ENCODE measurements at regions not wholly inside any gene's neighbourhood (a gene's known extent, or its start where the extent isn't known, plus 50 kb on each side); places are given as distances from the start of the nearest gene placed in this dataset.
"Not testable (repeated sequence)": the region's sequence is repeated elsewhere in the genome, so short reads cannot be mapped to it uniquely, and the experiment has no call there.

DNA sequence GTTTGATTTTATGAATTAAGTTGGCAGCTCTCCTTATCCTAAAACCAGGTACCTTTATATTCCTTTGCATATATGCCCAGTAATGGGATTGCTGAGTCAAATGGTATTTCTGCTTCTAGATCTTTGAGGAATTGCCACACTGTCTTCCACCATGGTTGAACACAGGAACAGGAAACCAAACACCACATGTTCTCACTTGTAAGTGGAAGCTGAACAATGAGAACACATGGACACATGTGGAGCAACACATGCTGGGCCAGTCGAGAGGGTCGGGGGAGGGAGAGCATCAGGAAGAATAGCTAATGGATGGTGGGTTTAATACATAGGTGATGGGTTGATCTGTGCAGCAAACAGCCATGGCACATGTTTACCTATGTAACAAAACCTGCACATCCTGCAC is 214.6 kb downstream of the BLID start:
- not testable (repeated sequence) for H3K27ac Mint-ChIP-seq; H3K36me3 Mint-ChIP-seq; ATAC-seq (ENCODE audit: low read depth in 2 of 2); H3K4me3 Mint-ChIP-seq; DNase-seq; H3K9me3 Mint-ChIP-seq
- Mint-ChIP-seq H3K27me3 (peaks cover 0 to 18% (median 9%) of the 10 kb centered on the region in 3 donors), H3K4me1 (peaks cover 5 to 21% (median 9%) of the 10 kb centered on the region in 3 donors)

DNA sequence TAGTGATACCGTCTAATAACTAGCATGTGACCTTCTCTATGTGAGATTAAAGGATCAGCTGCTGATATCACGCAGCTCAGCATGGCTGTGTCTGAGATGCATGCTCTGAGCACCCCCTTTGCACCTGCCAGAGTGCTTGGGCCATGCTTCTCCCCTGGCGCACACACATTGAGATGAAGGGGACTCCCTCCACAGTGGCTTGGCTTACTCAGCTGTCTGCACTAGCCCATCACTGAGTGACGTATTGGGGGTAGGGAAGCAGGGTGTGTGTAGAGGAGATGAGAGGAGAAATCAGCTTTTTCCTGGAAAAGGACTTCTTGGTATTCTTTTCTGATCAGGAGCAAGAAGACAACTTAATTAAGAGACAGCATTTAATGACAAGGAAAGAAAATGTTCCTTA is 216.5 kb downstream of the BLID start:
- H3K27me3 Mint-ChIP-seq, result peaks cover 0 to 23% (median 9%) of the 10 kb centered on the region in 3 donors
- ATAC-seq (ENCODE audit: low read depth in 2 of 2) (no peak), DNase-seq (no peak)
- no peaks in the 10 kb centered on the region for H3K36me3 Mint-ChIP-seq
- H3K9me3 Mint-ChIP-seq, result peaks cover 0 to 3% (median 0%) of the 10 kb centered on the region in 7 donors
- H3K27ac Mint-ChIP-seq, result no peak overlapping the region
- H3K4me3 Mint-ChIP-seq, result no peak overlapping the region
- peaks cover 5 to 15% (median 9%) of the 10 kb centered on the region in 3 donors for H3K4me1 Mint-ChIP-seq

DNA sequence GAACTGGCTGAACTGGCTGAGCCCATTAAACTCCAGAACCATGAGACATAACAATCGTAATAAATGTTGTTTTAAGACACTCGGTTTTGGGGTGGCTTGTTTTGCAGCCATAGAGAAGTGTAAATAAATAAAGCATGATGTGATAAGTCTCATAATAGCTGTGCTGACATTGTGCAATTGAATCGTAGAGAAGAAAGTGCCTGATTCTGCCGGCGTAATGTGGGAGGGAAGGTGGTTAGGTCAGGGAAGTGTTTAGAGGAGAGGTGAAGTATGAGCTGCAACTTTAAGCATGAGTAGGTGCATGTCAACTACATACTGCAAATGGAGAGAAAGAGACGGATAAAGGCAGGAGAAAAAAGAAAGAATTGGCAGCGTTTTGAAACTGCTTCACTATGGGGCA is 217.1 kb downstream of the BLID start:
- ATAC-seq (ENCODE audit: low read depth in 2 of 2) (no peak), DNase-seq (no peak)
- H3K27me3 Mint-ChIP-seq, result peaks cover under 1 to 24% (median 9%) of the 10 kb centered on the region in 3 donors
- peak overlapping the region in 1 of 8 donors; percentile 28 for H3K4me3 Mint-ChIP-seq
- H3K27ac Mint-ChIP-seq, result no peak overlapping the region
- peaks cover 0 to 1% (median 0%) of the 10 kb centered on the region in 7 donors for H3K9me3 Mint-ChIP-seq
- no peaks in the 10 kb centered on the region for H3K36me3 Mint-ChIP-seq
- peaks cover 2 to 9% (median 3%) of the 10 kb centered on the region in 3 donors for H3K4me1 Mint-ChIP-seq

DNA sequence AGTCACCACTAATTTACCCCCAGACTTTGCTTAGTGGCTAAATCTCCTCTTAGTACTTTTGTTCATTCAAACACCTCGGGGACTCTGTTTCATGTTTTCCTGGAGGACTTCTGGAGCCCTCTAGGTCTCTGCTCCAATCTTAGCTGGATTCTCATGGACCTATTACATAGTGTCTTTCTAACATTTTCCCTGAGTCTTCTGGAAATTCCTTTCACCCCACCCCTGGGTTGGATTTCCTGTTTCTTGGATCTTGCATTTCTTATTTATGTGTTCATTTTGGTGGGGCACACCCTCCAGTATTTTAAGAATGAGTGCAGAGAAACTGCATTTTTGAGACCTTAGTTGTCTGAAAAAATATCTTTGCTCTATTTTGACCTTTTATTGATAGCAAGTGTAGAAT is 220.1 kb downstream of the BLID start:
- H3K27ac Mint-ChIP-seq, result peak overlapping the region in 1 of 6 donors; percentile 15
- H3K4me3 Mint-ChIP-seq, result no peak overlapping the region
- peaks cover 0 to 1% (median 0%) of the 10 kb centered on the region in 7 donors for H3K9me3 Mint-ChIP-seq
- H3K4me1 Mint-ChIP-seq, result no peaks in the 10 kb centered on the region
- ATAC-seq (ENCODE audit: low read depth in 2 of 2) (no peak), DNase-seq (no peak)
- H3K36me3 Mint-ChIP-seq, result no peaks in the 10 kb centered on the region
- H3K27me3 Mint-ChIP-seq, result peaks cover 5 to 27% (median 9%) of the 10 kb centered on the region in 3 donors

DNA sequence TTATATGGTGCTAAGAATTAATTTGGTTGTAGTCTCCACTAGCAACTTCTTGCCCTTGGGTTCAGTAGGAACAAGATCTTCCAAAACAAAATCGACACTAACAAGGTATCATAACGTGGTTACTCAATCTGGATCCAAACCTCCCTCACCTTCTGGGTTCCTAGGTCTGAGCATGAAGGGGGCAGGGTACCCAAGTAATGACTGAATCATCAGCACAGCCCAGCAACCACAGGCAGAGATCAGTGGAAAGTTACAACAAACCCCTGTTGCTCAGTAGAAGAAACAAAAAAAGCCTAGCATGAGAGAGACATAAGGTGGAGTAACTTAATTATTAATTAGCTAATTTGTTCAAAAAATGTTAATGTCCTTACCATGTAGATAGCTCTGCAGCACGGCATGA is 221.4 kb downstream of the BLID start:
- no peak for ATAC-seq (ENCODE audit: low read depth in 2 of 2)
- H3K27ac Mint-ChIP-seq, result no peak overlapping the region
- no peaks in the 10 kb centered on the region for H3K36me3 Mint-ChIP-seq

DNA sequence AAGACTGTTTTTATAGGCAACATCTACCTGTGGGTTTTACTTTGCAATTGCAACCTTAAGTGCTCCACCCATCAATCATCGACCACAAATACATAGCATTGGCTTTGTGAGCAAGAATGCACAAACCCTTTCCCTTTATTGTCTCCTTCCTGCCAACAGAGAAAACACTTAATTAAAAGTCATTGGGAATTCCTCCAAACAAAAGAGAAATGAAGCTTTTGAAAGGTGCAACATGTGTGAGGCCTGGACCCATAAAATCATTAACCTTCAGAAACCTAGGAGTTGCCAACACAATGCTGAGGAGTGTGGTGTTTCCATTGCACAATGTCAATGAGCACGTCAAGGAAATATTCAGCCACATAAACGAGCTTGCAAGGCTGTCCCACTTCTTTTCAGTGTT is 223.2 kb downstream of the BLID start:
- no peak for DNase-seq
- no peak for ATAC-seq (ENCODE audit: low read depth in 2 of 2)
- H3K4me1 Mint-ChIP-seq, result no peaks in the 10 kb centered on the region
- no peaks in the 10 kb centered on the region for H3K36me3 Mint-ChIP-seq
- H3K27me3 Mint-ChIP-seq, result peaks cover 0 to 14% (median 5%) of the 10 kb centered on the region in 3 donors
- no peak overlapping the region for H3K4me3 Mint-ChIP-seq
- H3K9me3 Mint-ChIP-seq, result peaks cover 0 to 1% (median 0%) of the 10 kb centered on the region in 7 donors
- no peak overlapping the region for H3K27ac Mint-ChIP-seq

More for the DNA sequence above, 221.4 kb downstream of the BLID start:
- H3K27me3 Mint-ChIP-seq, result peaks cover 5 to 19% (median 9%) of the 10 kb centered on the region in 3 donors
- peaks cover 0 to 1% (median 0%) of the 10 kb centered on the region in 7 donors for H3K9me3 Mint-ChIP-seq
- H3K4me3 Mint-ChIP-seq, result no peak overlapping the region
- DNase-seq, result no peak
- no peaks in the 10 kb centered on the region for H3K4me1 Mint-ChIP-seq

DNA sequence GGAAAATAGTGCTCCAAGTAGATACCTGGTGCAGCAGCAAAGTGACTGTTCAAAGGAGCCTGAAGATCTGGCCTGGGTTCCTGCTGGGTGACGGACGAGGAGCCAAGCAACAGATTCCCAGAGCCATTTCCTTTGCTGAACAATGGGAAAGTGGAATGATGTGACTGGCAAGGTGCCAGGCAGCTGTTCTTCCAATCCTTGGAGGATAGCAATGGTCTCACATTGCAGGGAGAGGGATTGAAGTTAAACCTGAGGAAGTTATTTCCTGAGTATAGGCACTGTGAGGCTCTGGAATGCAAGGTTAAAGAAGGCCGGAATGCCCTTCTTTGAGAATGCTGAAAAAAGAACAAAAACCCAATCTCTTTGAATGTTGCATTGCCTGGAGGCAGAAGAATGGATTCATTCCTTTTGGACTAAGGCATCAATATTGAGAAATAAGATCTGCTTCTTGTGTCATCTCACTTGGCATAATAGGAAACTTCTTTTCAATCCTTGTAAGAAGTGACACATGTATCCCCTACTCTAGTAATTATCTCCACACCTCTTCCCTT is 223.8 kb downstream of the BLID start:
- DNase-seq (no peak), ATAC-seq (ENCODE audit: low read depth in 2 of 2) (no peak)
- Mint-ChIP-seq H3K4me1 (no peaks in the 10 kb centered on the region), H3K27me3 (peaks cover 0 to 13% (median 5%) of the 10 kb centered on the region in 3 donors), H3K4me3 (no peak overlapping the region), H3K27ac (no peak overlapping the region), H3K9me3 (peaks cover 0 to 2% (median 0%) of the 10 kb centered on the region in 7 donors), H3K36me3 (no peaks in the 10 kb centered on the region)

DNA sequence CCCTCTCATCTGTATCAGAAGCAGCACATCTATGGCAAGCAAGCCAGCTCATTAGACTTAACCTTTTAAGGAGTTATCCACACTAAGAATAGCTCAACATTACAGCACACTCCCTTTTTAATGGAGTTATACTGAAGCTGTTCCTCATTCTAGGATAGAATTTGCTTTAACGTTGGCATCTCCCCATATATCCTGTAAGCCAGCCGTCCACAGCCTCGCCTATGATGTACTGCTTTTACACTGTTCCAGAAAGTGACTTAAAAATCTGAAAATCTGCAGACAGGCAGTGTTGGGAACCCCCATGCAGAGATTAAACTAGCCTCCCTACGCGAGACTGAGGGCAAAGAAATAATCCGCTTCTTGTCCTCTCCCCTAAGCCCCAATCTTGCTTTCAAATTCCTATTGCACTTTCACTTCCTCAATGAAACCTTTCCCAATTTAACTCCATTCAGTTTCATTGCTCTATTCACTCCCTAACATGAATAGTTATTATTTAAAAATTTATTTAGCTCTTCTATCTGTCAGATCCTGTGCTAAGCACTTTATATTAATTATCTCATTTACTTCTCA is 225.0 kb downstream of the BLID start:
- peaks cover 0 to 2% (median 0%) of the 10 kb centered on the region in 7 donors for H3K9me3 Mint-ChIP-seq
- ATAC-seq (ENCODE audit: low read depth in 2 of 2) (no peak), DNase-seq (no peak)
- H3K27ac Mint-ChIP-seq, result no peak overlapping the region
- peaks cover 0 to 13% (median 5%) of the 10 kb centered on the region in 3 donors for H3K27me3 Mint-ChIP-seq
- no peaks in the 10 kb centered on the region for H3K4me1 Mint-ChIP-seq
- no peaks in the 10 kb centered on the region for H3K36me3 Mint-ChIP-seq
- no peak overlapping the region for H3K4me3 Mint-ChIP-seq

DNA sequence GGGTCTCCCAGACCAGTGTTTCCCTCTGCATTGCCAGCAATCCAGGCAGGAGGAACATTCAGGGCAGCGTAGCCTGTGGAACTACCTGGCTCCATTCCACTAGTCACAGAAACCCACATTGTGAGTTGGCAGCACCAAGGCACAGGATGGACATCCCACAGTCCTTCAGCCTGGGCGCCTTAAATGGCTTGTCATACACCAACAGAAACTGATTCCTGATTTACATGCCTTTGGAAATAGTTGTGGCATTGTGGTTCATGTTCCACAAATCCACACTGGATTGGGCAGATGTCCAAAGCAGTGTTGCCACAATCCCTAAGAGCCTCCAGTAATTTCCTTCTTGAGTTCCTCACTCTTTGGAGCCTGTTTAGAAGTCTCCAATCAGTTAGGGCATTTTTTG is 225.6 kb downstream of the BLID start:
- no peaks in the 10 kb centered on the region for H3K4me1 Mint-ChIP-seq
- H3K36me3 Mint-ChIP-seq, result no peaks in the 10 kb centered on the region
- H3K27me3 Mint-ChIP-seq, result peaks cover 0 to 14% (median 5%) of the 10 kb centered on the region in 3 donors
- DNase-seq (no peak), ATAC-seq (ENCODE audit: low read depth in 2 of 2) (no peak)
- H3K9me3 Mint-ChIP-seq, result peaks cover 0 to 2% (median 0%) of the 10 kb centered on the region in 7 donors
- H3K4me3 Mint-ChIP-seq, result no peak overlapping the region
- no peak overlapping the region for H3K27ac Mint-ChIP-seq

DNA sequence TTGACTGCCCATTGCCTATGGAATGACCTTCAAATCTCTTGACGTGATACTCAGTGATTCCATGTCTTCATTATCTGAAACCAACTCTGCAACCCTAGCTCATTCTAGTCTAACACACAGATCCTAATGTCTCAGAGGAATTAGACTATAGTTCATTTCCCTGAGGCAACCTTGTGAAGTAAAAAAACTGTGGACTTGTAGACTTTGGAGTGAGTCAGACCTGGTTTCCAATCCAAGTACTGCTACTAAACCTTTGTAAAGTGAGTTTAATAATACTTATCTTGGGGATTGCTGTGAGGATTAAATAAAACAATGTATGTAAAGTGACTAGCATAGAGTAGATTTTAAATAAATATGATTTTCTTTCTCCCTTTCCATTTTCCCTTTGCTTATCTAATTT is 226.1 kb downstream of the BLID start:
- Mint-ChIP-seq H3K27ac (no peak overlapping the region), H3K36me3 (no peaks in the 10 kb centered on the region), H3K4me3 (no peak overlapping the region), H3K4me1 (no peaks in the 10 kb centered on the region), H3K9me3 (peaks cover 0 to 2% (median 0%) of the 10 kb centered on the region in 7 donors), H3K27me3 (peaks cover 0 to 16% (median 5%) of the 10 kb centered on the region in 3 donors)
- DNase-seq (no peak), ATAC-seq (ENCODE audit: low read depth in 2 of 2) (no peak)

DNA sequence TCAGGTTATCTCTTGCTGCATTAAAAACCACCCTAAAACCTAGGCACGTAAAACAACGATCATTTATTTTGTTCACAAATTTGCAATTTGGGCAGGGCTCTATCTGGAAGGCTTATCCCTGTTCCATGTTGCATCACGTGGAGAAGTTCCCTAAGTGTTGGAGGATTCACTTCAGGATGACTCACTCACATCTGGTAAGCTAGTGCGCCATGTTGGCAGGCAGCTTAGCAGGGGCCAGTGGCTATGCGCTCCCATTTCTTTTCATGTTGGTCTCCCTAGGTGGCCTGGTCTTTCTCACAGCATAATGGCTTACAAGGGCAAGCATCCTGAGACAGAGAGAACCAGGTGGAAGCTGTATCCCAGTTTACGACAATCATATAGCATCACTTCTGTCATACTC is 226.8 kb downstream of the BLID start:
- ATAC-seq (ENCODE audit: low read depth in 2 of 2) (no peak), DNase-seq (no peak)
- Mint-ChIP-seq H3K27me3 (peaks cover 0 to 16% (median 5%) of the 10 kb centered on the region in 3 donors), H3K4me3 (no peak overlapping the region), H3K27ac (no peak overlapping the region), H3K36me3 (no peaks in the 10 kb centered on the region), H3K9me3 (peaks cover 0 to 2% (median 0%) of the 10 kb centered on the region in 7 donors), H3K4me1 (no peaks in the 10 kb centered on the region)

DNA sequence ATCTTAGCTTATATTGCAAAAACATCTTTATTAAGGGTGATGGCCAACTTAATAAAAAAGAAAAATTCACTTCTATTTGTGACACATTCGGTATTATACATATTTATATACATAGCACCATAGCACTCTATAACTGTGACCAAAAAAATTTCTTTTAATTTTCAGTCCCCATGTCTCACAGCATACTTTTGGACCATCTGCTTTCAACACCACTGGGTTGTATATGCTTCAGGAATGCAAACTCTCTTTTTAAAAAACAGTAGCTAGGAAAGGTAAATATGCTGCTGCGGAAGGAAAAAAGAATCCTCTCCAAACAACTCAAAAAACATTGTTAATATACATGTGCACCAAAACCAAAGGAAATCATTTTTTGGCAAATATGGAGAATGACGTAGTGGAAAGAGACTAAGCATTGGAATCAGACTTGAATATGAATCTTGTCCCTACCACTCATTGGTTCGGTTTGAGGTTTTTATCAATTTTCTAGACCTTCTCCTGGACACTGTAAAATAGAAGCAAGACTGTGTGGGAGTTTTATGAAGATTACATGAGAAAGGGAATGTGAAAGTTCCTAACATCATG is 227.9 kb downstream of the BLID start:
- no peak for DNase-seq
- H3K4me3 Mint-ChIP-seq, result no peak overlapping the region
- H3K27me3 Mint-ChIP-seq, result peaks cover 0 to 12% (median 0%) of the 10 kb centered on the region in 3 donors
- H3K4me1 Mint-ChIP-seq, result no peaks in the 10 kb centered on the region
- H3K27ac Mint-ChIP-seq, result no peak overlapping the region
- ATAC-seq (ENCODE audit: low read depth in 2 of 2), result no peak
- H3K9me3 Mint-ChIP-seq, result peaks cover 0 to 2% (median 0%) of the 10 kb centered on the region in 7 donors
- no peaks in the 10 kb centered on the region for H3K36me3 Mint-ChIP-seq

DNA sequence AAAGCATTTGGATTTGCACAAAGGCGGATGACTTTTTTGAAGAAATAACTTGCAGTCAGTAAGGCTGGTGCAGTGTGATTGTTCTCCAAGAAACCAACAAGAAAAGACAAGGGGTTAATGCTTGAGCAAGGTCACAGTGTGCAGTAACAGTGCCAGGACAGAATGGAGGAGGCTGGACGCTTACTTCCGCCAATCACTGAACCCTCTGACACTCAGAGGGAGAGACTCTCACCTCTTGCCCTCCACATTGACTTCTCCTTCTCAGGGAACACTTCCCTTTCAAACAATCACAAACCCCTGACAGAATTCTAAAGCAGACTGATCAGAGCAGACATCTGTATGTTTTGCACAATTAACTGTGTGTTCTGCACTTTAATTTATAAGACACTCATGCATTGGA is 228.4 kb downstream of the BLID start:
- Mint-ChIP-seq H3K36me3 (no peaks in the 10 kb centered on the region), H3K9me3 (peaks cover 0 to 2% (median 0%) of the 10 kb centered on the region in 7 donors), H3K4me3 (no peak overlapping the region), H3K27me3 (peaks cover 0 to 17% (median 0%) of the 10 kb centered on the region in 3 donors), H3K4me1 (no peaks in the 10 kb centered on the region), H3K27ac (no peak overlapping the region)
- DNase-seq (no peak), ATAC-seq (ENCODE audit: low read depth in 2 of 2) (no peak)

DNA sequence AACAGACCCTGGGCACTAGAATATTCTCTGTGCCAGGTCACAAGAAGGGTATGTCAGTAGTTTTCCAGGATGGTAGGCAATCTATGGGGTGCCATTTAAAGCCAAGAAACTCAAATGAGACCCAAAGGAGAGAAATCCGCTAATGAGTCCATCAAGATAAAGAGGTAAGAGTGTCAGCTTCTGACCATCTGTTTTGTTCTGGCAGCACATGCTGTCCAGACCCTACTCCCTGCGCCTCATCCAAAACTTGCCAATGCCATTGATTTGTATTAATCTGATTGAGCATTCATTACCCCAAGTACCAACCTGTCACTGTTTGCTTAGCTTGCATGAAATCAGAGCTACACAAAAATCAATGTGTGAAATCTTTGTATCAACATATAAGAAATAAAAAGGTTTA is 229.0 kb downstream of the BLID start:
- no peak overlapping the region for H3K27ac Mint-ChIP-seq
- no peak for ATAC-seq (ENCODE audit: low read depth in 2 of 2)
- H3K4me1 Mint-ChIP-seq, result no peaks in the 10 kb centered on the region

More for the DNA sequence above, 229.0 kb downstream of the BLID start:
- no peak for DNase-seq
- Mint-ChIP-seq H3K36me3 (no peaks in the 10 kb centered on the region), H3K9me3 (peaks cover 0 to 2% (median 0%) of the 10 kb centered on the region in 7 donors), H3K27me3 (peaks cover 0 to 17% (median 0%) of the 10 kb centered on the region in 3 donors), H3K4me3 (no peak overlapping the region)

Data from naive B cell (primary cell).